GM12878 (cell line): ENCODE measurements at regions not wholly inside any gene's neighbourhood (a gene's known extent, or its start where the extent isn't known, plus 50 kb on each side); places are given as distances from the start of the nearest gene placed in this dataset.

Experiments used
- CBFB ChIP-seq: IDR thresholded peaks from 2 replicates; pipeline ENCODE4 v1.6.1; 2016; ENCODE audit warnings: antibody characterized with exemption, low read depth
- CBX5 ChIP-seq: sonication (generic); IDR thresholded peaks from 2 replicates; pipeline ENCODE4 v1.6.1; 2016; ENCODE audit warnings: low read depth, moderate library complexity, mild to moderate bottlenecking, inconsistent platforms
- EZH2 ChIP-seq: IDR thresholded peaks from 2 replicates; pipeline ENCODE4 v1.6.1; 2012; ENCODE audit warnings: low read depth, mild to moderate bottlenecking, control low read depth, inconsistent platforms, low read length, borderline replicate concordance; ENCODE audit not compliant: control insufficient read depth
- LARP7 ChIP-seq: fragments of 450-650 bp; IDR thresholded peaks from 2 replicates; pipeline ENCODE4 v1.6.1; 2017; ENCODE audit warnings: mild to moderate bottlenecking
- NFXL1 ChIP-seq: fragments of 450-650 bp; IDR thresholded peaks from 2 replicates; pipeline ENCODE4 v1.6.1; 2017; ENCODE audit warnings: antibody characterized with exemption, mild to moderate bottlenecking, borderline replicate concordance
- NR2C2 ChIP-seq: IDR thresholded peaks from 2 replicates; pipeline ENCODE4 v1.6.1; 2011; ENCODE audit warnings: borderline replicate concordance, low read depth; ENCODE audit not compliant: control insufficient read depth, insufficient read length
- STAT3 ChIP-seq: IDR thresholded peaks from 2 replicates; pipeline ENCODE4 v1.6.1; 2011; ENCODE audit warnings: low read depth, low read length, improper control_type of control experiment
- WRNIP1 ChIP-seq: IDR thresholded peaks from 2 replicates; pipeline ENCODE4 v1.6.1; 2011; ENCODE audit warnings: low read depth, low read length, improper control_type of control experiment, borderline replicate concordance
- TF ChIP-seq, protein P1 (sequence below): fragments of 450-650 bp; IDR thresholded peaks from 2 replicates; pipeline ENCODE4 v1.6.1; 2017; ENCODE audit warnings: low read depth, mild to moderate bottlenecking, moderate library complexity
- TF ChIP-seq, protein P2 (sequence below): IDR thresholded peaks from 2 replicates; pipeline ENCODE4 v1.6.1; 2011; ENCODE audit warnings: mild to moderate bottlenecking, low read depth, low read length, moderate library complexity; ENCODE audit not compliant: insufficient replicate concordance

DNA sequence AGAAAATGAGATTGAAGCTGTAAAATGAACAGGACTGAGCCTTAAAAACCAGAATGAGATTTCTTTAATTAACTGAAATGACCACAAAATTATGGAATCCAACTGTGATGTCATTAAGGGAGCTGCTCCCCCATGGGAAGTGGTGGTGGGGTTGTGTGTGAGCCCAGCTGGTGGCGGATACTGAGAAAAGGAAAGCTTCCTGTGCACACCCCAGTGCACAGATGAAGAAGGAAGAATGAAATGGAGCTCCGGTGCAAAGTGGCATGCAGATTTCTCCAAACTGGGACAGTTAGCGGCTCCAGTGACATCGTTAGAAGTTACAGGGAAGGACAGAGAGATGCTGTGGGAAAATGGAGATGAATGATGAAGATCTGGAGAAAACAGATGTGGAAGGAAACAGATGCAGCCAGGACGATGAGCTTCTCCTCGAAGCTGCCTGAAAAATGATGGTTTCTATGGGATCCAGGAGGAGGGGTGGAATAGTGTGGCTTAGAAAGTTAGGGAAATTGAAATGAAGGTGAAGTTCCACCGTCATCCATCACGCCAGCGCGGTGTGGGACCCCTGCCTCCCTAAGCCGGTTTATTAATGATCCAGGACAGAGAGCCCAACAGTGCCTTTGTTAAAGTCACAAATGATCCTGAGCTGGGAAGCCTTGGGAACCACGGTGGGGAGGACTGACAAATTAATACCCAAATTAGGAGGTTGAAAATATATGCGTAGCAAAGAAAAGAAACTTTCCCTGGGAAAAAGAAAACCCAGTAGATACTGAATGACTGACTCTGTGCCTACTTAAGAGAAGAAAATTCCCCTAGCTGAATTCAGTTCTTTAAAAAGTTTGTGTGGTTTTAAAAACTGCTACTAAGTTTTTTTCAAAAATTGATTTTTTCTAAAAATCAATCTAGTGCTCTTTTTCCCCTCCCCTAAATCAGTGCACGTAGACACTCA, 77.2 kb downstream of the TSN start (continued):
- TF ChIP-seq, protein P1, sequence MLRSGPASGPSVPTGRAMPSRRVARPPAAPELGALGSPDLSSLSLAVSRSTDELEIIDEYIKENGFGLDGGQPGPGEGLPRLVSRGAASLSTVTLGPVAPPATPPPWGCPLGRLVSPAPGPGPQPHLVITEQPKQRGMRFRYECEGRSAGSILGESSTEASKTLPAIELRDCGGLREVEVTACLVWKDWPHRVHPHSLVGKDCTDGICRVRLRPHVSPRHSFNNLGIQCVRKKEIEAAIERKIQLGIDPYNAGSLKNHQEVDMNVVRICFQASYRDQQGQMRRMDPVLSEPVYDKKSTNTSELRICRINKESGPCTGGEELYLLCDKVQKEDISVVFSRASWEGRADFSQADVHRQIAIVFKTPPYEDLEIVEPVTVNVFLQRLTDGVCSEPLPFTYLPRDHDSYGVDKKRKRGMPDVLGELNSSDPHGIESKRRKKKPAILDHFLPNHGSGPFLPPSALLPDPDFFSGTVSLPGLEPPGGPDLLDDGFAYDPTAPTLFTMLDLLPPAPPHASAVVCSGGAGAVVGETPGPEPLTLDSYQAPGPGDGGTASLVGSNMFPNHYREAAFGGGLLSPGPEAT, result no peak
- TF ChIP-seq, protein P2, sequence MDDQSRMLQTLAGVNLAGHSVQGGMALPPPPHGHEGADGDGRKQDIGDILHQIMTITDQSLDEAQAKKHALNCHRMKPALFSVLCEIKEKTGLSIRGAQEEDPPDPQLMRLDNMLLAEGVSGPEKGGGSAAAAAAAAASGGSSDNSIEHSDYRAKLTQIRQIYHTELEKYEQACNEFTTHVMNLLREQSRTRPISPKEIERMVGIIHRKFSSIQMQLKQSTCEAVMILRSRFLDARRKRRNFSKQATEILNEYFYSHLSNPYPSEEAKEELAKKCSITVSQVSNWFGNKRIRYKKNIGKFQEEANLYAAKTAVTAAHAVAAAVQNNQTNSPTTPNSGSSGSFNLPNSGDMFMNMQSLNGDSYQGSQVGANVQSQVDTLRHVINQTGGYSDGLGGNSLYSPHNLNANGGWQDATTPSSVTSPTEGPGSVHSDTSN, result no peak
- no peak for TF ChIP-seq CBFB
- no peak for TF ChIP-seq STAT3
- TF ChIP-seq NR2C2, result no peak
- TF ChIP-seq WRNIP1, result no peak
- no peak for TF ChIP-seq NFXL1
- TF ChIP-seq LARP7, result no peak
- TF ChIP-seq EZH2, result no peak
- no peak for TF ChIP-seq CBX5
